NCI-H748 (cell line): ENCODE measurements at regions not wholly inside any gene's neighbourhood (a gene's known extent, or its start where the extent isn't known, plus 50 kb on each side); places are given as distances from the start of the nearest gene placed in this dataset.

Source experiments
- DNase-seq: peaks from one replicate; lab custom pipeline; 2025; ENCODE audit not compliant: unreplicated experiment; lab: John Stamatoyannopoulos, UW

GRCh38 chr14:97891515-97891914, 1094.3 kb downstream of the VRK1 start:
- no peak for DNase-seq

GRCh38 chr14:97894552-97894951, 1097.4 kb downstream of the VRK1 start:
- DNase-seq = no peak

- DNase-seq = no peak
Measured at GRCh38 chr14:97900196-97900854, 1103.1 kb downstream of the VRK1 start.

GRCh38 chr14:97902630-97903029, 1105.4 kb downstream of the VRK1 start:
- no peak for DNase-seq

- DNase-seq = no peak
Measured at GRCh38 chr14:97903821-97904220, 1106.6 kb downstream of the VRK1 start.

GRCh38 chr14:97912217-97912616, 1115.0 kb downstream of the VRK1 start:
- peak; percentile 54 for DNase-seq

- no peak for DNase-seq
Measured at GRCh38 chr14:97916100-97916499, 1118.9 kb downstream of the VRK1 start.

GRCh38 chr14:97916669-97917568, 1119.7 kb downstream of the VRK1 start:
- DNase-seq = no peak

GRCh38 chr14:97920201-97920600, 1123.0 kb downstream of the VRK1 start:
- DNase-seq = no peak

GRCh38 chr14:97921296-97921695, 1124.1 kb downstream of the VRK1 start:
- no peak for DNase-seq

GRCh38 chr14:97924922-97925613, 1127.9 kb downstream of the VRK1 start:
- no peak for DNase-seq

- DNase-seq = peak; percentile 19
Measured at GRCh38 chr14:97930166-97930565, 1133.0 kb downstream of the VRK1 start.

- DNase-seq = no peak
Measured at GRCh38 chr14:97931273-97931672, 1134.1 kb downstream of the VRK1 start.

- DNase-seq = no peak
Measured at GRCh38 chr14:97942921-97943320, 1145.7 kb downstream of the VRK1 start.

- no peak for DNase-seq
Measured at GRCh38 chr14:97943619-97944018, 1146.4 kb downstream of the VRK1 start.

GRCh38 chr14:97944380-97944779, 1147.2 kb downstream of the VRK1 start:
- no peak for DNase-seq

- no peak for DNase-seq
Measured at GRCh38 chr14:97945631-97946030, 1148.4 kb downstream of the VRK1 start.

- peak; percentile 73 for DNase-seq
Measured at GRCh38 chr14:97946240-97946639, 1149.1 kb downstream of the VRK1 start.

GRCh38 chr14:97946641-97947040, 1149.5 kb downstream of the VRK1 start:
- DNase-seq = no peak

- DNase-seq = peak; percentile 23
Measured at GRCh38 chr14:97948841-97949240, 1151.7 kb downstream of the VRK1 start.

- no peak for DNase-seq
Measured at GRCh38 chr14:97956581-97957340, 1159.6 kb downstream of the VRK1 start.
